ENCODE measurements at regions not wholly inside any gene's neighbourhood (a gene's known extent, or its start where the extent isn't known, plus 50 kb on each side); places are given as distances from the start of the nearest gene placed in this dataset.

DNA sequence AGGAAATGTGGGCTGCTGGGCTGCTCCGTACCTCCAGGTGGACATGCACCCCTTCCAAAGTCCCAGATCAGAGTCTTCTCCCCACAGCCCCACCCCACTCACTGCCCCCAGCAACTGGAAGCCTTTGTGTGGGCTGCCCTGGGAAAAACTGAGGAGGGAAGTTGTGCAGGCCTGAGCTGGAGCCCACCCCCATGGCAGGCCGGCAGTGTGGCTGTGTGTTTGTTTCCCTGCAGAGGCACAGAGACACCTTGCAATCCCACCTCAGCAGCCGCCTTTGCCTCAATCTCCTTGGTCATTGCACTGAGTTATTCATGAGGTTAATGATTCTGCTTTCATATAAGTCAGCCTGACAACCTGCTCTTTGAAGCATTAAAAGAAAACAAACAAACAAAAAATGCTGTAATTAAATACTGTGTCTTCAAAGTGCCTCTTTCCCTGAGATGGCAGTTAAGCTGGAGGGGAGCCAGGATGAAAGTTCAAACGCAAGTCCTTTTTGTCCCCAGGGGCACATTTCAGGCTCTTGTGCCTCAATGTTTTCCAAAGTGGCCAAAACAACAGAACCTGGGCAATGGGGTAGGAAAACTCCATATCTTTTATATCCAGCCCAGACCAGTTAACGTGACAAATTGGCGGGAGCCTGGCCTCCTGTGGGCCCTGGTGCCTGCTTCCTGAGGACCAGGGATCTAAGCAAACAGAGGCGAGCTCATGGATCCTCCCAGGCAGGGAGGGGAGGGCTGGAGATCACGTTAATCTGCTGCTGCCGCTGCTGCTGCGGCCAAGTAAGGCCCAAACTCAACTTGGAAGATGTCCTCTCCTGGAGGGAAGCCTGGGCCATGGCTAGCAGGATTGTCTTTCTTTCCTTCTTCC lies 51.9 kb upstream of the TSPAN11 start:
- no peak for DNase-seq

DNA sequence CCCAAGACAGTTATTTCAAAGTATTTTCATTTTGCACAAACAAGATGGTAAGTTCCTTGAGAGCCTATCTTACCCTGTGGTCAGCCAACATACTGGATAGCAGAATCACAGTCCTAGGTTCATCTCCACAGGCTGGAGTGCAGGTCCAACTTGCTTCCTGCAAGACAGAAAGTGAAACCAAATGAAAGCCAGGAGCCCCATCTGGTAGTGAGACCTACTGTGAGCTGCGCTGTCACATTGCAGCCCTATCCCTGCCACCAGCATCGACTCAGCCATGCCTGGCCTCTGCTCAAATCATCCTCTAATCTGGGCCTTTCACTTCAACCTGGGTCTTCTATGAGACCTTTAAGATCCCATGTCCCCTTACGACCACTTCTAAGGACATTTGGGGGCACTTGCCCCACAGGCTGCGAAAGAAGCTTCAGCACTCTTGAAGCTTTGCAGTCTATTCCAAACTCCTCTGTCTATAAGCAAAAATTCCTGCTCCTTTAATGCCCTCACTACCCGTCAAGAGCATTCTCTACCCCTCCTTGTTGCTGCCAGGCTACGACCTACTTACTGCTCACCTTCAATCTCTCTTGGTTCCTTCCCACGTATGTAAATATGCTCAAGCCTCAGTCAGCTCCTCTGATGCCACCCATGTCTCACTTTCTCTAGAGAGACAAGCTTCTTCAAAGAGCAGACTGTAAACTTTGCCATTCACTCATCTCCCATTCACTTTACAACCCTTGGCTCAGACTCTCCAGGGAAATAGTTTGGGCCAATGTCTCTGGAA lies 55.9 kb upstream of the TSPAN11 start:
- DNase-seq, result no peak

DNA sequence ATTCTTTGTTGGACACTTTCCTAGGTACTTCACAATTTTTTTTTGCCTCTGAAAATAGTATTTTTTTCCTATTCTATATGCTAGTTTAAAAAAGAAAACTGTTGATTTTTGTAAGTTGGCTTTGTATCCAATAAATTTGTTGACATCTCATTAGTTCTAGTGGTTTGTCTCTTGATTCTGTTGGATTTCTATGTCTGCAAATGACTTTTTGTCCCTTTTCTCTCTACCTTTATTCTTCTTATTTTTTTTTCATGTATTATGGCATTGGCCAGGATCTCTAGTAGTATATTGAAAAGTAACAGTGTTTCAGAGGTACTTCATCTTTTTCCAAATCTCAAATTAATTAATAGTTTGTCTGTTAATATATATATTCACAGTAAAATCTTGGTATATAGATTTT lies 59.1 kb upstream of the TSPAN11 start:
- DNase-seq, result no peak

DNA sequence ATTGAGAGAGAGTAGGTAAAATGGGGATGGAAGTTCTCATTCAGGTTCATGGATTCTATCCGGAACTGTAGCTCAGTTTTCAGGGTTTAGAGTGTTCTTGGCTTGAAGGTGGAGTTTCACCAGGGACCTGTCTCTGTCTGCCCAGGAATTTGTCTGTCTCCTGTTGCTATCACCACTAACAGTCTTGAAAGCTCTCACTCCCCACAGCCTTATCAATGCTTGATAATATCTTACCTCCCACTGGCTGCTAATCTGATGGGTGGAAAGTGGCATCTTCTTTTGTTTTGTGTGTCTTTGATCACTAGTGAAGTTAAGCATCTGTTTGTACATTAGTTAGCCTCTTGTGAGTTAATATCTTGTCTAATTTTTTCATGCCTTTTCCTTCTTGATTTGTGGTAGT lies 60.3 kb upstream of the TSPAN11 start:
- DNase-seq, result no peak

DNA sequence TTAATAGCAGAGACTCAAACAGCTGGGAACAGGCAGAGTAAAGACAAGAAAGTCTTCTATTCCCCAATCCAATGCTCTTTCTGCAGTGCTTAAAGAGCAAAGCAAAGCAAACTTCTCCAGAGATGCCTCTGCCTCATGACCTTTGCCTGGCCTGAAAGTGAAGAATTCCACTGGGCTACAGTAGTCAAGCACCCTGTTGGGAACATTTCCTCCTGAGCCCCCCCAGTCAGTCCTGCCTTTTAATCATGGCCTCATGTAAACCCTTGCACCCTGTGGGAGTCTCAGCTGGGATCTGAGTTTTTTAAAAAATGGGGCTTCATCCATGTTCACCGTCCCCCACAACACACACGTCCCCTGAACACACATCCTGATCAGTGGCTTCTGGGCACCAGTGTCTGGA lies 62.7 kb upstream of the TSPAN11 start:
- DNase-seq, result no peak

DNA sequence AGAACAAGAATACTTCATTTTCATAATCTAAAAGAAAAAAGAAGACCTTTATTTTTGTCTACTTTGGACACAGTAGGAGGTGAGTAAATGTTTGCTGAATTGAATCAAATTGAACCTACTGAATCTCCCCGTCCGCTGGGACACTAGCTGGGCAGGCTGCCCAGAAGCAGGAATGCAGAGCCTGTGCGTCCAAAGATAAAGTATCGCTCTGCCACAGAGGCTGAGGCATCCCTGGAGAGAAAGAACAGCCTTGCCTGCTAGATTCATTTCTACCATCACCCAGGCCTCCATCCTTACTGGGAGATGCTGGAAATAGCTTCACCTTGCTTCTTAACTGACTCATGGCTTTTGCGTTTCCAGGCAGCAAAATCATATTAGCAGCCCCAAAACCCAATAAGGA lies 64.1 kb upstream of the TSPAN11 start:
- no peak for DNase-seq

DNA sequence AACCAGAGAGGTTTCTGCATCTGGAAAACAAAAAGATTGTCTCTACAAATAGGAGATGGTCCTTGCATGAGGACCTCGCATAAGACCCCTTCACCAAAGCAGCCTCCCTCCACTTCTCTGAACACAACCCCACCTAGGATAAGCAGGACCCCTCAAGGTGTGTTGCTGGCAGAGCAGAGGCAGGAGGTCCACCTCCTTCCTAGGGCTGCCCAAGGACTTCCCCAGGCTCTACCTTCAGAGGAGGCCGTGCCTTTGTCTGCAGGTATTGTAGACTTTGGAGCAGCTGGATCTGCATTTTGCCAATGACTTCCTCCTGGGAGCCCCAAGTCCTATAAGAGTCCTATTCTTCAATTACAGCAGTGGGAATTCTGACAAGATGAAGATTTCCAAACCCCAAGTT lies 67.3 kb upstream of the TSPAN11 start:
- no peak for DNase-seq

DNA sequence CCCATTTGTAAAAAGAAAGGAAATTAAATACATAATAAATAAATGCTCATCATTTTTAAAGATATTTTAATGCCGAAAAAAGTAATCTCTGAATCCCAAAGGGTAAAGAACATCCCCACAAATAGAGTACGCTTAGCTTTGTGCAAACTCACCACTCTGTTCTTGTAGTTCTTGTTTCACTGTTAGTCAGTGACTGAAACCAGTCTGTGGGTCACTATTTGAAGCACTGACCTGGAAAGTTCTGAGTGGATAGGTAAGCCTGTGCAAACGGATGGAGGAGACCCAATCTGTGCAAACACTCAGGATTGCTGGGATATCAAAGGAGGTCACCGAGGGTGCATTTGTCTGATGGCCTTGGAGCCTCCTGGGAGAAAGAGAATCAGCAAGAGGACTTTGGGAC lies 68.1 kb upstream of the TSPAN11 start:
- no peak for DNase-seq

DNA sequence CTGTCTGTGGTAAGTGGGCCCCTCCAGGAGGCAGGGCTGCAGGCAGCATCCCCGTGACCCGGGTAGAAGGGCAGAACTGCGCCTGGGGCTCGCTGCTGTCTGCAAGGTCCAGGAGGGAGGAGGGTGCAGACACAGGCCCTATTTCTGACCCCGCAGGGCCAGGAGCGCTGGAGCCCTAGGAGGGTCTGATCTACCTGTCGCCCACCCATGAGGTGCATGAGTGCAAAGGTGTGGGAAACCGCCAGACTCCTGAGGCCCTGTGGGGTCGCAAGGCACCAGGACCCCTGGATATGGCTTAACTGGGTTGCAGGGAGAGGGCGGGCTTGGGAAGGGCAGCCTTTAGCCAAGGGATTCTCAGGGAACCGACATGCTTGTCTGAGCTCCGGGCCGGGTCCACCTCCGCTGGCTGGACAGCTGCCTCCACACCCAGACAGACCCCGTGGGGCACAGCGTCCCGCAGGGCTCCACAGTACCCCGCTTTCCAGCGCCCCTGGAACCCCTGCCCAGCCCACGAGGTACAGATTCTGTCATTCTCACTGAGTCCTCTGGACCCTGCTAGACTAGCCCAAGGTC lies 72.9 kb upstream of the TSPAN11 start:
- no peak for DNase-seq

DNA sequence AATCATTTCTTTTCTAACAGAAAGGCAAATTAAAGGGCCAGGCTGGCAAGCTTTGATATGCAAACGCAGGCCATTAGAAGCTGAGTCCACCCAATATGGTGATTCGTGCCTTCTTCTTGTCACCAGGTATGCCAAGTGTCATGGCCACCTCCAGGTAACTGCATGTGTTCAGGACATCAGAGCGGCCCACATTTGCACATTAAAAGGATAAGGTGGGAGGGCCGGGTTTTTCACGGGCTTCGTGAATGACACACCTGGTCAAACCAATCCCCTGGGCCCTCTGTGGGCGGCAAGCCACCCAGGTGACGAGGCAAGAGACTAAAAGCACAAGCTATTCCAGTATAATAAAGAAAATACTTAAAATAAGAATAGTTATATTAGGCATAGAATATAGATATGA lies 75.9 kb upstream of the TSPAN11 start:
- DNase-seq, result no peak

GRCh38 chr12:30847259-30847658 lies 79.3 kb upstream of the TSPAN11 start:
- peak; percentile 53 to 87 for DNase-seq

GRCh38 chr12:30846776-30847175 lies 79.8 kb upstream of the TSPAN11 start:
- DNase-seq, result no peak

- peak; percentile 51 to 62 for DNase-seq
These were observed 80.9 kb upstream of the TSPAN11 start for GRCh38 chr12:30845676-30846075.

DNA sequence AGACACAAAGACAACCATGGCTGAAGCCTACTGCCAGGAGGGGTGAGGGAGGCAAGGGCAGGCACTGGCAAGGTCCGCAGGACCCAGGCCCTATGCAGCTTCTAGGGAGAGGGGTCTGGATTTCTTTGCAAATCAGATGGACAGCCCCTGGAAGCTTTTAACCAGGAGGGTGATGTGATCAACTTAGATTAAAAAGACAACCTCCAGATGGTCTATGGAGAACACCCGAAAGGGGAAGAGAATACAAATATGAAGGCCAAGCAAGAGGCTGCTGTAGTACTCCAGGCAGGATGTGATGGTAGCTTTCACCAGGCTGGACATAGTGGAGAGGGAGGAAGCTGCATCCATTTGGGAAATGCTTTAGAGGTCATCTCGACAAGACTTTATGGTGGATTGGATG lies 83.3 kb upstream of the TSPAN11 start:
- DNase-seq, result no peak

GRCh38 chr12:30840715-30841114 lies 85.8 kb upstream of the TSPAN11 start:
- DNase-seq, result peak in 1 of 2 donors; percentile 35

- no peak for DNase-seq
These were observed 85.0 kb upstream of the CAPRIN2 start for GRCh38 chr12:30839643-30840220.

DNA sequence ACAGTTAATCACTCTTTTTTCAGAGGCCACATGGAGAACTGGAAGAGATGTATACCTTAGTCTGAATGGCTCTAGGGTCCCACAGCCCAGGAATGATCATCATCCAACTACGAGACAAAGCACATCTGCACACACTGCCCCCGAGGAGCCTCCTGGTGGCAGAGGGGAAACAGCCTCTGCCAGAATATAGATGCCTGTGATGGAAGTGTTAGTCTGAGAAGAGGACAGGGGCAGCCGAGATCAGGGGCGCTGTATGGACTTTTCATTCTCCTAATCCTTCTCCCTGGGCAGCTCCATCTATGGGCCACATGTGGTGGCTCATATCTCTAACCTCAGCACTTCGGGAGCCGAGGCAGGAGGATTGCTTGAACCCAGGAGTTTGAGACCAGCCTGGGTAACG lies 82.8 kb upstream of the CAPRIN2 start:
- DNase-seq, result no peak

DNA sequence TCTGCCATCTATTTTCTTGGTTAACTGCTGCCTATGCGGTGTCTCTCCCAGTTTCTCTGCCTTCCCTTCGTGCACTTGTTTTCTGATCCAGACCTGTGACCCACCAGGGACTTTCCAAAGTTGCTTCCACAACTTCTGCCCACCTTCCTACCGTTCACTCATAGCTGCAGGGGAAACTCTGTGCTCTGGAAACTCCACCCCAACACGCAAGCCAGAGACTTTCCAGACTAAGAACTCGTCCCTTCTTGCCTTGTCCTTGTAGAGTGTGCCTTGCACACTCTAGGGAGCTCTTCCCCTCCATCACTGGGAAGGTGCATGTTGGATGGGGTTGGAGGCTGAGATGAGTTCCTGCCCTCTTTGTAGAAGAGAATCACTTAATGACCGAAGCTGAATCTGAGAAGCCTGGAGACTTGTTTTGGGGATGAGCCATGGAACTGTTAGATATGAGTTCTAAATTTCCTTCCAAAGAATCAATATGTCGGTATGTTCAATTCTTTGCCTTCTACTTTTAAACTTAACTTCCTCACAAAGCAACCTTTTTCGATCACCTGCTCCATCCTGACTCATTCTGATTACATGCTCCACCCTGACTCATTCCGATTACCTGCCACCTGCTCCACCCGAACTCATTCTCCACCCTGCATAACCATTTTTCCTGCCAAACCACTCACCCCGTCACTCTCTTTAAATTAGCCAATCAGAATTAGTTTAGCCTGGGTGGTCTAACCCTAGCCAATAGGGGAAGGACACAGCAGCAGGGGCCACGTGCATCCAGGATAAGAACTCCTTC lies 82.1 kb upstream of the CAPRIN2 start:
- DNase-seq, result peak in 1 of 2 donors; percentile 10

GRCh38 chr12:30835216-30835615 lies 80.5 kb upstream of the CAPRIN2 start:
- DNase-seq, result no peak

GRCh38 chr12:30830751-30831150 lies 76.0 kb upstream of the CAPRIN2 start:
- no peak for DNase-seq

DNA sequence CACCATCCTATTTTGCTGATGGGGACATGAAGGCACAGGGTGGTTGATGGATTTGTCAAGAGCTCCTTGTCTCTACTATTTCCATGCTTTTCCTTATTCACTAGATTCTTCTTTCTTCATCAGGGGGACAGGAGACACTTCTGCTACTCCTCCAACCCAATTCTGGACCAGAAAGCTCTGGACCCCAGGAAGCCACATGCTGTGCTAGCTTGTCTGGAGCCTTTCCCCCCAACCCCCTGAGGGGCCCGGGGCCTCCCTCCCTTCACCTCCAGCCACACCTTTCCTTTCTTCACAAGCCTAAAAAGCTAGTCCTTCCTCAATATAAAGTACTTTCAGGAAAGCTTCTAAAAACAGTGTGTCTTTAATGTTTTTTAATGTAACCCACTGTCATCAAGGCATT lies 75.1 kb upstream of the CAPRIN2 start:
- no peak for DNase-seq

GRCh38 chr12:30828686-30829085 lies 73.9 kb upstream of the CAPRIN2 start:
- no peak for DNase-seq

All from inflammatory macrophage treated with lipopolysaccharide for 1 hour (primary cell).